GM12878 (cell line): ENCODE measurements at regions not wholly inside any gene's neighbourhood (a gene's known extent, or its start where the extent isn't known, plus 50 kb on each side); places are given as distances from the start of the nearest gene placed in this dataset.
"Not testable (repeated sequence)": the region's sequence is repeated elsewhere in the genome, so short reads cannot be mapped to it uniquely, and the experiment has no call there.

ENCODE experiments used
- BMI1 ChIP-seq: fragments of 450-650 bp; IDR thresholded peaks from 2 replicates; pipeline ENCODE4 v1.6.1; 2016; ENCODE audit warnings: mild to moderate bottlenecking, moderate library complexity, borderline replicate concordance
- CBX3 ChIP-seq: fragments of 200-600 bp; sonication (generic); IDR thresholded peaks from 2 replicates; pipeline ENCODE4 v1.6.1; 2016; ENCODE audit warnings: low read depth, borderline replicate concordance
- CHD2 ChIP-seq: IDR thresholded peaks from 2 replicates; pipeline ENCODE4 v1.6.1; 2011; ENCODE audit warnings: low read depth, low read length, improper control_type of control experiment, borderline replicate concordance
- FOXM1 ChIP-seq: IDR thresholded peaks from 2 replicates; pipeline ENCODE4 v1.6.1; 2012; ENCODE audit warnings: low read depth, mild to moderate bottlenecking, inconsistent platforms, low read length, moderate library complexity
- MXI1 ChIP-seq: fragments of 150-350 bp; IDR thresholded peaks from 2 replicates; pipeline ENCODE4 v1.6.1; 2011; ENCODE audit warnings: low read depth, mild to moderate bottlenecking, inconsistent platforms, low read length, improper control_type of control experiment
- RAD21 ChIP-seq: IDR thresholded peaks from 2 replicates; pipeline ENCODE4 v1.6.1; 2011; ENCODE audit warnings: mild to moderate bottlenecking, low read depth, low read length, moderate library complexity; ENCODE audit not compliant: insufficient read depth
- RELA ChIP-seq: fragments of 450-650 bp; IDR thresholded peaks from 2 replicates; pipeline ENCODE4 v1.8.0; 2014; ENCODE audit warnings: borderline replicate concordance; ENCODE audit not compliant: partially characterized antibody
- SMARCA5 ChIP-seq: fragments of 450-650 bp; IDR thresholded peaks from 2 replicates; pipeline ENCODE4 v1.6.1; 2017; ENCODE audit warnings: mild to moderate bottlenecking
- SP1 ChIP-seq: IDR thresholded peaks from one replicate; pipeline ENCODE4 v1.6.1; 2011; ENCODE audit warnings: low read depth, low read length
- TARDBP ChIP-seq: IDR thresholded peaks from 2 replicates; pipeline ENCODE4 v1.6.1; 2016; ENCODE audit warnings: borderline replicate concordance
- YY1 ChIP-seq: IDR thresholded peaks from 2 replicates; pipeline ENCODE4 v1.6.1; 2011; ENCODE audit warnings: low read depth, mild to moderate bottlenecking, low read length
- ZNF24 ChIP-seq: fragments of 450-650 bp; IDR thresholded peaks from 2 replicates; pipeline ENCODE4 v1.6.1; 2017; ENCODE audit warnings: antibody characterized with exemption, mild to moderate bottlenecking
- TF ChIP-seq, protein P1 (sequence below), 3 experiments: IDR thresholded peaks in 2 of 3; conservative IDR thresholded peaks in 1 of 3; 2 replicates each; pipeline ENCODE4 v1.5.1; 2011; ENCODE audit warnings: low read depth in 3 of 3, low read length in 3 of 3, mild to moderate bottlenecking in 3 of 3, control low read depth in 2 of 3, moderate library complexity in 2 of 3, inconsistent platforms in 1 of 3, mixed read lengths in 1 of 3; ENCODE audit not compliant: control insufficient read depth in 2 of 3, insufficient read depth in 1 of 3; ENCODE audit errors: extremely low read depth in 1 of 3
- TF ChIP-seq, protein P2 (sequence below): IDR thresholded peaks from 2 replicates; pipeline ENCODE4 v1.6.1; 2012; ENCODE audit warnings: low read depth, low read length, improper control_type of control experiment

DNA sequence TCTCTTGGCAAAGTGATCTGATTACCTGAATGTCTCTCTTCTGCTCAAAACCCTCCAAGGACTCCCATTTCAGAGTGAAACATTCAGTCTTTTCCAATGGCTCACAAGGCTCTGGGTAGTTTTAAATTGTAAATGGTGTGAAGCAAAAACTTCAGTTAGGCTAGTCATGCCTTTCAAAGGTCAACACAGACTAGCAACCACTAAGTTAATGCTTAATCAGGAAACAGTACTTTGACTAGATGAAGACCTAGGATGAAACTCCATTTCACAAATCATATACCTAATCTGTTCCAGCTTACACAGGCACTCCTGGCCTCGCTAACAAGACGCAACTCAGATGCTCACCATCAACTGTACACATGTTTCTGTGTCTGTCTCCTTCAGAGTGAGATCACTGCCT, 240.9 kb downstream of the TP53TG3F start:
- not testable (repeated sequence) for TF ChIP-seq SP1, RELA, YY1, MXI1, TARDBP, SMARCA5, RAD21, ZNF24, BMI1, CHD2, CBX3, FOXM1
- TF ChIP-seq, protein P1, sequence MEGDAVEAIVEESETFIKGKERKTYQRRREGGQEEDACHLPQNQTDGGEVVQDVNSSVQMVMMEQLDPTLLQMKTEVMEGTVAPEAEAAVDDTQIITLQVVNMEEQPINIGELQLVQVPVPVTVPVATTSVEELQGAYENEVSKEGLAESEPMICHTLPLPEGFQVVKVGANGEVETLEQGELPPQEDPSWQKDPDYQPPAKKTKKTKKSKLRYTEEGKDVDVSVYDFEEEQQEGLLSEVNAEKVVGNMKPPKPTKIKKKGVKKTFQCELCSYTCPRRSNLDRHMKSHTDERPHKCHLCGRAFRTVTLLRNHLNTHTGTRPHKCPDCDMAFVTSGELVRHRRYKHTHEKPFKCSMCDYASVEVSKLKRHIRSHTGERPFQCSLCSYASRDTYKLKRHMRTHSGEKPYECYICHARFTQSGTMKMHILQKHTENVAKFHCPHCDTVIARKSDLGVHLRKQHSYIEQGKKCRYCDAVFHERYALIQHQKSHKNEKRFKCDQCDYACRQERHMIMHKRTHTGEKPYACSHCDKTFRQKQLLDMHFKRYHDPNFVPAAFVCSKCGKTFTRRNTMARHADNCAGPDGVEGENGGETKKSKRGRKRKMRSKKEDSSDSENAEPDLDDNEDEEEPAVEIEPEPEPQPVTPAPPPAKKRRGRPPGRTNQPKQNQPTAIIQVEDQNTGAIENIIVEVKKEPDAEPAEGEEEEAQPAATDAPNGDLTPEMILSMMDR (IDR thresholded peaks at IDR 0.05 in 2 of 3, conservative IDR thresholded peaks at IDR 0.05 in 1 of 3; ENCODE audit: control insufficient read depth in 2 of 3, extremely low read depth in 1 of 3, insufficient read depth in 1 of 3, low read depth in 3 of 3, low read length in 3 of 3) = not testable (repeated sequence)
- TF ChIP-seq, protein P2, sequence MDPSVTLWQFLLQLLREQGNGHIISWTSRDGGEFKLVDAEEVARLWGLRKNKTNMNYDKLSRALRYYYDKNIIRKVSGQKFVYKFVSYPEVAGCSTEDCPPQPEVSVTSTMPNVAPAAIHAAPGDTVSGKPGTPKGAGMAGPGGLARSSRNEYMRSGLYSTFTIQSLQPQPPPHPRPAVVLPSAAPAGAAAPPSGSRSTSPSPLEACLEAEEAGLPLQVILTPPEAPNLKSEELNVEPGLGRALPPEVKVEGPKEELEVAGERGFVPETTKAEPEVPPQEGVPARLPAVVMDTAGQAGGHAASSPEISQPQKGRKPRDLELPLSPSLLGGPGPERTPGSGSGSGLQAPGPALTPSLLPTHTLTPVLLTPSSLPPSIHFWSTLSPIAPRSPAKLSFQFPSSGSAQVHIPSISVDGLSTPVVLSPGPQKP = not testable (repeated sequence)
